DND-41 (cell line): ENCODE measurements at regions not wholly inside any gene's neighbourhood (a gene's known extent, or its start where the extent isn't known, plus 50 kb on each side); places are given as distances from the start of the nearest gene placed in this dataset.

ENCODE experiments used
- EZH2 ChIP-seq: IDR thresholded peaks from 3 replicates; pipeline ENCODE4 v1.6.1; 2012; ENCODE audit warnings: borderline replicate concordance, low read depth, mild to moderate bottlenecking, moderate library complexity, low read length, inconsistent platforms; ENCODE audit not compliant: severe bottlenecking
- TF ChIP-seq, protein P1 (sequence below): IDR thresholded peaks from 2 replicates; pipeline ENCODE4 v1.5.1; 2012; ENCODE audit warnings: borderline replicate concordance, low read length, moderate library complexity, mild to moderate bottlenecking; ENCODE audit not compliant: poor library complexity, severe bottlenecking; ENCODE audit errors: extremely low read depth

DNA sequence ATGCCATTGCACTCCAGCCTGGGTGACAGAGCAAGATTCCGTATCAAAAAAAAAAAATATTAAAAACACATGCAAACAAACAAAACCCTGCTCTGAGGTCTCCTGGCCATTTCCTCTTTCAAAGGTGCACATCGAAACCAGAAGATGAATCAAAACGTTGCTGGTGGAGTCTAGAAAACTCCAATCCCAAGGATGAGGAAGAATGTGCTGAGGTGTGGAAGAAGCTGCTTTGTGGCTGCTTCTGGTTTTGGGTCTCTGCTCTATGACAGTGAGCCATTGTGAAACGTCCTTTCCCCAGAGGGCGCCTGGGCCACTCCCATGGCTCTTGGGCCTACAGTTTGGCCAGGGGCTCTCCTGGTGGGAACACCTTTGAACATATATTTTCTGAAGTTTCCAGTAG is 112.6 kb downstream of the IRF8 start:
- TF ChIP-seq, protein P1, sequence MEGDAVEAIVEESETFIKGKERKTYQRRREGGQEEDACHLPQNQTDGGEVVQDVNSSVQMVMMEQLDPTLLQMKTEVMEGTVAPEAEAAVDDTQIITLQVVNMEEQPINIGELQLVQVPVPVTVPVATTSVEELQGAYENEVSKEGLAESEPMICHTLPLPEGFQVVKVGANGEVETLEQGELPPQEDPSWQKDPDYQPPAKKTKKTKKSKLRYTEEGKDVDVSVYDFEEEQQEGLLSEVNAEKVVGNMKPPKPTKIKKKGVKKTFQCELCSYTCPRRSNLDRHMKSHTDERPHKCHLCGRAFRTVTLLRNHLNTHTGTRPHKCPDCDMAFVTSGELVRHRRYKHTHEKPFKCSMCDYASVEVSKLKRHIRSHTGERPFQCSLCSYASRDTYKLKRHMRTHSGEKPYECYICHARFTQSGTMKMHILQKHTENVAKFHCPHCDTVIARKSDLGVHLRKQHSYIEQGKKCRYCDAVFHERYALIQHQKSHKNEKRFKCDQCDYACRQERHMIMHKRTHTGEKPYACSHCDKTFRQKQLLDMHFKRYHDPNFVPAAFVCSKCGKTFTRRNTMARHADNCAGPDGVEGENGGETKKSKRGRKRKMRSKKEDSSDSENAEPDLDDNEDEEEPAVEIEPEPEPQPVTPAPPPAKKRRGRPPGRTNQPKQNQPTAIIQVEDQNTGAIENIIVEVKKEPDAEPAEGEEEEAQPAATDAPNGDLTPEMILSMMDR = no peak
- no peak for TF ChIP-seq EZH2
